BLaER1 treated with 17β-estradiol and CSF1 and Interleukin-3, amounts not matched to agents 10 nM and 100 nM (cell line): ENCODE measurements at regions not wholly inside any gene's neighbourhood (a gene's known extent, or its start where the extent isn't known, plus 50 kb on each side); places are given as distances from the start of the nearest gene placed in this dataset.

Source experiments
- H3K27ac ChIP-seq, 11 experiments: shearing (Covaris generic); formaldehyde crosslinking; 2 replicates each; pipeline ENCODE4 v1.8.1; 2022
- H3K27me3 ChIP-seq, 11 experiments: shearing (Covaris generic); formaldehyde crosslinking; 2 replicates each; pipeline ENCODE4 v1.8.1; 2022
- H3K36me3 ChIP-seq, 11 experiments: shearing (Covaris generic); formaldehyde crosslinking; 2 replicates each; pipeline ENCODE4 v1.8.1; 2022
- H3K4me1 ChIP-seq, 10 experiments: shearing (Covaris generic); formaldehyde crosslinking; 2 replicates each; pipeline ENCODE4 v1.8.1; 2022
- H3K4me2 ChIP-seq, 11 experiments: shearing (Covaris generic); formaldehyde crosslinking; 2 replicates each; pipeline ENCODE4 v1.8.1; 2022
- H3K4me3 ChIP-seq, 10 experiments: shearing (Covaris generic); formaldehyde crosslinking; 2 replicates each; pipeline ENCODE4 v1.8.1; 2022
- H3K9ac ChIP-seq, 11 experiments: shearing (Covaris generic); formaldehyde crosslinking; 2 replicates each; pipeline ENCODE4 v1.8.1; 2022
- H3K9me3 ChIP-seq, 11 experiments: shearing (Covaris generic); formaldehyde crosslinking; replicated peaks in 1 of 11; 2 replicates each; pipeline ENCODE4 v1.8.1; 2022
- H4K20me1 ChIP-seq, 11 experiments: shearing (Covaris generic); formaldehyde crosslinking; 2 replicates each; pipeline ENCODE4 v1.8.1; 2022
- Cebpa-rat ChIP-seq, 11 experiments: shearing (Covaris generic); IDR thresholded peaks; 2 replicates each; pipeline ENCODE4 v1.8.1; 2022

DNA sequence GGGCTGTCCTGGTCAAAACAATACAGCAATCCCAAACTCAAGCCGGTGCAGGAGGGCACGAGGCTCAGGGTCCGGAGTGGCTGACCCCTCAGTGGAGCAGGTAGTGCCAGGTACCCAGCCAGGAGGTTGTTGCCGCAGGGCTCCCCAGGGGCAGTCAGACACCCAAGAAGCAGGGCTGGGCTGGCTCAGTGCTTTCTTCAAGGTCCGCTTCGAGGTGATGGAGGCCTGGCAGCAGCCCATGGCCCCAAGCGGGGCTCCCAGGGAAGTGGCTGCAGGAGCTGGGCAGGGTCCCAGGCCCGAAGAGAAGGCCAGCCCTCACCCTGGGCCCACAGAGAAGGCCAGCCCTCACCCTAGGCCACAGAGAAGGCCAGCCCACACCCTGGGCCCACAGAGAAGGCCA is 55.3 kb upstream of the COPS8 start:
- H3K36me3 ChIP-seq = no peaks in the 10 kb centered on the region
- H3K9ac ChIP-seq = no peak overlapping the region
- H3K27ac ChIP-seq = peak overlapping the region in 1 of 11 experiments; percentile 16; a peak in 1 of 22 replicates
- H3K4me3 ChIP-seq = no peak overlapping the region
- H3K9me3 ChIP-seq = peaks cover 4 to 22% (median 12%) of the 10 kb centered on the region in 11 experiments; a peak in 14 of 22 replicates
- no peak for TF ChIP-seq Cebpa-rat (IDR thresholded peaks at IDR 0.05)
- H3K4me1 ChIP-seq = peaks cover 0 to 27% (median 13%) of the 10 kb centered on the region in 10 experiments; a peak in 16 of 20 replicates
- no peaks in the 10 kb centered on the region for H3K27me3 ChIP-seq
- H3K4me2 ChIP-seq = no peak overlapping the region
- no peaks in the 10 kb centered on the region for H4K20me1 ChIP-seq

DNA sequence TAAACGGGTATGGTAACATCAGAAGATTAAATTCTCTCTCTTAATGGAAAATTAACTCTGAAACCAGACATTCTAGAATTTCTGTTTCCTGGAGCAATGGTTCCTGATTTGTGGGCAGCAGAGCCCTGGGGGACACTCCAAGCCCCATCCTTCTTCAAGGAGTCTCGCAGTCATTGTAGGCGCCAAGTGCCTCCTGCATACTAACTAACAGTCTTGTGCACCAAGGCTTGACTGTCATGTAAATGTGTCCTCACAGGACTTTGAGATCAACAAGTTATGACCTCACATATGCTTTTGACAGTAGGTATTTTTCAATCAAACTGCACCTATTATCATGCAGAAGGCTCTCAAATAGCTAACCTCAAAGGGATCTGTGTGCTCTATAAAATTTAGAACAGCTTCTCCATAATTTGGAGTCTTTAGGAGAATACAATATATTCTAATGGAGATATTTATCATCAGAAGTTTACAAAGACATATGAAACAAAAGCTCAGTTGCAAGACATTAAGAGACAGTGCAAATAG is 52.1 kb upstream of the COPS8 start:
- TF ChIP-seq Cebpa-rat (IDR thresholded peaks at IDR 0.05) = no peak
- H3K36me3 ChIP-seq = no peaks in the 10 kb centered on the region
- H3K27me3 ChIP-seq = no peaks in the 10 kb centered on the region
- H3K9me3 ChIP-seq = peaks cover 4 to 22% (median 12%) of the 10 kb centered on the region in 11 experiments; a peak in 14 of 22 replicates
- no peak overlapping the region for H3K4me3 ChIP-seq
- no peak overlapping the region for H3K9ac ChIP-seq
- no peak overlapping the region for H3K27ac ChIP-seq
- H3K4me2 ChIP-seq = no peak overlapping the region
- H4K20me1 ChIP-seq = no peaks in the 10 kb centered on the region
- H3K4me1 ChIP-seq = peaks cover 0 to 2% (median 0%) of the 10 kb centered on the region in 10 experiments; a peak in 2 of 20 replicates

DNA sequence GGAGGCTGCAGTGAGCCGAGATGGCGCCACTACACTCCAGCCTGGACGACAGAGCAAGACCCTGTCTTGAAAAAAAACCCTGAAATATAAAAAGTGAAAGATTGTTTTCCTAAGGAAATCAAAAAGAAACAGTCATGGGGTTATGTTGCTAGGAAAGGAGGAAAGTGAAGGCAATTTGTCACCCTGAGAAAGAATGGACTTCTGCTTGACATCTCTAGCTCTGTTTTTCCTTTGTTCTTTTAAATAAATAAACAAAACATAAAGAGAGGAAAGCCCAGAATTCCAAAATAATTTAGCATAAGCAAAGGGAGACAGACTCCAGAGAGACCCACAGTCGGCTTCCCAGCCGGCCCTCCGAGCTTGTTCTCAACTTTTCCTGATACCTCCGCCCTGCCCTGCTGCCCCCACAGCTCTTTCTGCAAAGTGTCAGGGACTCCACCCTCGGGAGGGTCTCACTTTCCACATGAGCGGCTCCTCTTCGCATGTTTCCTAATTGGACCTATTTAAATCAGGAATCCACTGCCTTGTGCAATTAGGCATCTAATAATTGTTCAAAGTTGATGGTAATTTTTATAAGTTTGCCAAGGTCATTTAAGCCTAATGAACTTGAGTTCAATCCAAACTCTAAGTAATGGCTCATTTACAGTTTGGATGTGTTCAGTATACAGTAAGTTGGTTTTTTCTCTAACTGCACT is 49.8 kb upstream of the COPS8 start:
- peaks cover 0 to 4% (median 0%) of the 10 kb centered on the region in 10 experiments; a peak in 2 of 20 replicates for H3K4me1 ChIP-seq
- no peaks in the 10 kb centered on the region for H4K20me1 ChIP-seq
- TF ChIP-seq Cebpa-rat (IDR thresholded peaks at IDR 0.05) = no peak
- H3K36me3 ChIP-seq = no peaks in the 10 kb centered on the region
- no peak overlapping the region for H3K9ac ChIP-seq
- no peak overlapping the region for H3K4me3 ChIP-seq
- no peak overlapping the region for H3K4me2 ChIP-seq
- H3K27ac ChIP-seq = no peak overlapping the region
- H3K27me3 ChIP-seq = no peaks in the 10 kb centered on the region
- peaks cover 4 to 22% (median 12%) of the 10 kb centered on the region in 11 experiments; a peak in 14 of 22 replicates for H3K9me3 ChIP-seq
